ENCODE measurements at regions not wholly inside any gene's neighbourhood (a gene's known extent, or its start where the extent isn't known, plus 50 kb on each side); places are given as distances from the start of the nearest gene placed in this dataset.

DNA sequence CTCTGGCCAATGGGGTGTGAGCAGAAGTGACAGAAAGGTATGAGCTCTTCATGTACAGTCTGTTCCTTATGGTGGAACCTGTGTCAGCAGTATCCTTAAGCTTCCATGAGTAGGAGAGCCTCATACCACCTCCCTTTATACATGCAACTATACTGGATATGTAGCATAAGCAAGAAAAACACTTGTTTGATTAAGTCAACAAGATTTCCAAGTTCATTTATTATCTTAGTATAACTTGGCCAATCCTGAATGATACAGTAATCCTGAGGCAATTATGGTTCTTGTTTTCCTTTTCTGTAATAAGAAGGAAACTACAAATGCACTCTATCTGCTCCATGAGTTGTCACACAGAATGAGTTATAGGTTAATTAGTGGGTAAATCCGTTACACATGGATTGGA lies 409.6 kb upstream of the ID4 start:
- Histone ChIP-seq H3K4me3 (ENCODE audit: low read length) (no peak overlapping the region), H3K36me3 (ENCODE audit: insufficient read depth, low read length) (no peaks in the 10 kb centered on the region), H3K9me3 (ENCODE audit: control insufficient read depth in 1 of 2, insufficient read depth in 1 of 2, low read length in 2 of 2) (no peaks in the 10 kb centered on the region), H3K27me3 (ENCODE audit: control insufficient read depth in 1 of 2, insufficient read depth in 2 of 2, low read length in 2 of 2) (no peaks in the 10 kb centered on the region), H3K27ac (ENCODE audit: low read depth in 1 of 2, low read length in 2 of 2) (no peak overlapping the region), H3K4me1 (ENCODE audit: insufficient read depth, low read length) (no peaks in the 10 kb centered on the region)
- Mint-ChIP-seq H3K27me3 (no peaks in the 10 kb centered on the region), H3K4me3 (no peak overlapping the region), H3K4me1 (ENCODE audit: low read depth) (no peaks in the 10 kb centered on the region), H3K9me3 (peaks cover 9% of the 10 kb centered on the region), H3K27ac (no peak overlapping the region), H3K36me3 (ENCODE audit: low read depth) (no peaks in the 10 kb centered on the region)
- ATAC-seq (ENCODE audit: poor library complexity) (no peak), DNase-seq (no peak)
- TF ChIP-seq, protein P1, sequence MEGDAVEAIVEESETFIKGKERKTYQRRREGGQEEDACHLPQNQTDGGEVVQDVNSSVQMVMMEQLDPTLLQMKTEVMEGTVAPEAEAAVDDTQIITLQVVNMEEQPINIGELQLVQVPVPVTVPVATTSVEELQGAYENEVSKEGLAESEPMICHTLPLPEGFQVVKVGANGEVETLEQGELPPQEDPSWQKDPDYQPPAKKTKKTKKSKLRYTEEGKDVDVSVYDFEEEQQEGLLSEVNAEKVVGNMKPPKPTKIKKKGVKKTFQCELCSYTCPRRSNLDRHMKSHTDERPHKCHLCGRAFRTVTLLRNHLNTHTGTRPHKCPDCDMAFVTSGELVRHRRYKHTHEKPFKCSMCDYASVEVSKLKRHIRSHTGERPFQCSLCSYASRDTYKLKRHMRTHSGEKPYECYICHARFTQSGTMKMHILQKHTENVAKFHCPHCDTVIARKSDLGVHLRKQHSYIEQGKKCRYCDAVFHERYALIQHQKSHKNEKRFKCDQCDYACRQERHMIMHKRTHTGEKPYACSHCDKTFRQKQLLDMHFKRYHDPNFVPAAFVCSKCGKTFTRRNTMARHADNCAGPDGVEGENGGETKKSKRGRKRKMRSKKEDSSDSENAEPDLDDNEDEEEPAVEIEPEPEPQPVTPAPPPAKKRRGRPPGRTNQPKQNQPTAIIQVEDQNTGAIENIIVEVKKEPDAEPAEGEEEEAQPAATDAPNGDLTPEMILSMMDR (IDR thresholded peaks at IDR 0.05): no peak
- intact Hi-C loops (cut with DNase I, micrococcal nuclease): no loop called here
- ChIA-PET CTCF (no interaction called here), POLR2A (no interaction called here)

DNA sequence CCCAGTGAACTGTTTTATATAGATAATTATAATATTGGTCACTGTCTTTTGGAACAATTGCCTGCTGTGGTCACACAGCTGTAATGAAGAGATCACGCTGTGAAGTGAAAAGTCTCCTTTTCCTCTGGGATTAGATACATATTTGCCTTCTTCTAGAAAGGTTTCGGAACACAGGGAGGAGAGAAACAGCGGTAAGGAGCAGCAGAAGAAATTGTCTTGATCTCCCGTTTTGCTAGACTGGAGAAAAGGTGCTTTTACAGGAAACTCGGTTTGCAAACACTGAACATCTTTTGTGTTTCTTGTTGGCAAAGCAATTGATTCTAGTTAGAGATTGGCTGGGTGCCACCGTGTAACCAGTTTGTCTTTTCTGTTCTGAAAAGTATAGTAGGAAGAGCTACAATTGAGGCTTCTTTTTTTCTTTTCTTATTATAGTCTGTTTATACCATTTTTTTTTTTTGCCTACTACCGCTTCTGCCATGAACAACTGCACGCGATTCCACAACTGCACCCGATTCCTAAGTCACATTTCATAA lies 404.1 kb upstream of the ID4 start:
- H3K36me3 Mint-ChIP-seq (ENCODE audit: low read depth): no peaks in the 10 kb centered on the region
- Histone ChIP-seq H3K36me3 (ENCODE audit: insufficient read depth, low read length) (no peaks in the 10 kb centered on the region), H3K4me1 (ENCODE audit: insufficient read depth, low read length) (no peaks in the 10 kb centered on the region), H3K27me3 (ENCODE audit: control insufficient read depth in 1 of 2, insufficient read depth in 2 of 2, low read length in 2 of 2) (no peaks in the 10 kb centered on the region), H3K9me3 (ENCODE audit: control insufficient read depth in 1 of 2, insufficient read depth in 1 of 2, low read length in 2 of 2) (no peaks in the 10 kb centered on the region), H3K27ac (ENCODE audit: low read depth in 1 of 2, low read length in 2 of 2) (no peak overlapping the region), H3K4me3 (ENCODE audit: low read length) (no peak overlapping the region)
- ChIA-PET POLR2A (no interaction called here), CTCF (no interaction called here)
- intact Hi-C loops (cut with DNase I, micrococcal nuclease): no loop called here
- TF ChIP-seq, protein P1 (IDR thresholded peaks at IDR 0.05): no peak
- no peaks in the 10 kb centered on the region for H3K27me3 Mint-ChIP-seq
- ATAC-seq (ENCODE audit: poor library complexity) (no peak), DNase-seq (no peak)
- no peak overlapping the region for H3K4me3 Mint-ChIP-seq
- H3K27ac Mint-ChIP-seq: no peak overlapping the region
- peaks cover 6% of the 10 kb centered on the region for H3K9me3 Mint-ChIP-seq
- H3K4me1 Mint-ChIP-seq (ENCODE audit: low read depth): no peaks in the 10 kb centered on the region

DNA sequence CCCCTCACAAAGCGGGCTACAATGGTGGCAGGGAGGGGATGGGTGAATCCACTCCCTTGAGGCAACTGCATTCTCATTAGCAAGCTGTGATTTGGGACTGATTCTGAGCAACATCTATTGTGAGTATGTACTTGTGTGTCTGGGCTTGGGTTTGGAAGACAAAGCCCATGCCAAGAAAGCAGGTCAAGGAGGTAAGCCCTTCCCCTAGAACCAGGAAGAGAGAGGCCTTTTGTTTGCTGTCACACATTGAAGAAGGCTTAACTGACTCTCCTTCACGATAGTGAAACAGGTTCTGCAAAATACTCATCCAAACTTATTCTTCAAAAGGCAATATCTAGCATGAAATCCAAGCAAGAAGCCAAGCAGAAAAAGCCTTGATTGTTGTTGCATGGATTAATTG lies 403.1 kb upstream of the ID4 start:
- Histone ChIP-seq H3K4me3 (ENCODE audit: low read length) (no peak overlapping the region), H3K36me3 (ENCODE audit: insufficient read depth, low read length) (no peaks in the 10 kb centered on the region), H3K4me1 (ENCODE audit: insufficient read depth, low read length) (no peaks in the 10 kb centered on the region), H3K27me3 (ENCODE audit: control insufficient read depth in 1 of 2, insufficient read depth in 2 of 2, low read length in 2 of 2) (no peaks in the 10 kb centered on the region), H3K9me3 (ENCODE audit: control insufficient read depth in 1 of 2, insufficient read depth in 1 of 2, low read length in 2 of 2) (no peaks in the 10 kb centered on the region), H3K27ac (ENCODE audit: low read depth in 1 of 2, low read length in 2 of 2) (no peak overlapping the region)
- TF ChIP-seq, protein P1 (IDR thresholded peaks at IDR 0.05): no peak
- no peak overlapping the region for H3K27ac Mint-ChIP-seq
- peaks cover 6% of the 10 kb centered on the region for H3K9me3 Mint-ChIP-seq
- no peak for ATAC-seq (ENCODE audit: poor library complexity)
- no peaks in the 10 kb centered on the region for H3K36me3 Mint-ChIP-seq (ENCODE audit: low read depth)
- CTCF ChIA-PET: no interaction called here
- intact Hi-C loops (cut with DNase I, micrococcal nuclease): no loop called here
- H3K4me1 Mint-ChIP-seq (ENCODE audit: low read depth): no peaks in the 10 kb centered on the region
- H3K4me3 Mint-ChIP-seq: no peak overlapping the region
- DNase-seq: no peak
- no peaks in the 10 kb centered on the region for H3K27me3 Mint-ChIP-seq
- POLR2A ChIA-PET: no interaction called here

All from CD4-positive, alpha-beta T cell (primary cell).